ENCODE measurements at regions not wholly inside any gene's neighbourhood (a gene's known extent, or its start where the extent isn't known, plus 50 kb on each side); places are given as distances from the start of the nearest gene placed in this dataset.

- TF ChIP-seq OSR1 (CRISPR knock-in tag; IDR thresholded peaks at IDR 0.05) (no peak), ZNF70 (CRISPR knock-in tag; IDR thresholded peaks at IDR 0.05) (no peak), ZFP30 (CRISPR knock-in tag; IDR thresholded peaks at IDR 0.05) (no peak), PPARA (CRISPR knock-in tag; IDR thresholded peaks at IDR 0.05; ENCODE audit: borderline replicate concordance) (no peak), ZFP3 (CRISPR knock-in tag; IDR thresholded peaks at IDR 0.05) (0 out of 2 replicates have a peak, but pooled peaks have one; percentile 61), RARB (CRISPR knock-in tag; IDR thresholded peaks at IDR 0.05) (no peak), TCF4 (CRISPR knock-in tag; IDR thresholded peaks at IDR 0.05; ENCODE audit: borderline replicate concordance) (no peak), PATZ1 (CRISPR knock-in tag; IDR thresholded peaks at IDR 0.05; ENCODE audit: borderline replicate concordance) (no peak), ESRRG (CRISPR knock-in tag; IDR thresholded peaks at IDR 0.05) (no peak), ISL1 (CRISPR knock-in tag; IDR thresholded peaks at IDR 0.05) (no peak)
- TF ChIP-seq, protein P1, sequence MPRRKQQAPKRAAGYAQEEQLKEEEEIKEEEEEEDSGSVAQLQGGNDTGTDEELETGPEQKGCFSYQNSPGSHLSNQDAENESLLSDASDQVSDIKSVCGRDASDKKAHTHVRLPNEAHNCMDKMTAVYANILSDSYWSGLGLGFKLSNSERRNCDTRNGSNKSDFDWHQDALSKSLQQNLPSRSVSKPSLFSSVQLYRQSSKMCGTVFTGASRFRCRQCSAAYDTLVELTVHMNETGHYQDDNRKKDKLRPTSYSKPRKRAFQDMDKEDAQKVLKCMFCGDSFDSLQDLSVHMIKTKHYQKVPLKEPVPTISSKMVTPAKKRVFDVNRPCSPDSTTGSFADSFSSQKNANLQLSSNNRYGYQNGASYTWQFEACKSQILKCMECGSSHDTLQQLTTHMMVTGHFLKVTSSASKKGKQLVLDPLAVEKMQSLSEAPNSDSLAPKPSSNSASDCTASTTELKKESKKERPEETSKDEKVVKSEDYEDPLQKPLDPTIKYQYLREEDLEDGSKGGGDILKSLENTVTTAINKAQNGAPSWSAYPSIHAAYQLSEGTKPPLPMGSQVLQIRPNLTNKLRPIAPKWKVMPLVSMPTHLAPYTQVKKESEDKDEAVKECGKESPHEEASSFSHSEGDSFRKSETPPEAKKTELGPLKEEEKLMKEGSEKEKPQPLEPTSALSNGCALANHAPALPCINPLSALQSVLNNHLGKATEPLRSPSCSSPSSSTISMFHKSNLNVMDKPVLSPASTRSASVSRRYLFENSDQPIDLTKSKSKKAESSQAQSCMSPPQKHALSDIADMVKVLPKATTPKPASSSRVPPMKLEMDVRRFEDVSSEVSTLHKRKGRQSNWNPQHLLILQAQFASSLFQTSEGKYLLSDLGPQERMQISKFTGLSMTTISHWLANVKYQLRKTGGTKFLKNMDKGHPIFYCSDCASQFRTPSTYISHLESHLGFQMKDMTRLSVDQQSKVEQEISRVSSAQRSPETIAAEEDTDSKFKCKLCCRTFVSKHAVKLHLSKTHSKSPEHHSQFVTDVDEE (CRISPR knock-in tag; IDR thresholded peaks at IDR 0.05), result no peak
- TF ChIP-seq, protein P2, sequence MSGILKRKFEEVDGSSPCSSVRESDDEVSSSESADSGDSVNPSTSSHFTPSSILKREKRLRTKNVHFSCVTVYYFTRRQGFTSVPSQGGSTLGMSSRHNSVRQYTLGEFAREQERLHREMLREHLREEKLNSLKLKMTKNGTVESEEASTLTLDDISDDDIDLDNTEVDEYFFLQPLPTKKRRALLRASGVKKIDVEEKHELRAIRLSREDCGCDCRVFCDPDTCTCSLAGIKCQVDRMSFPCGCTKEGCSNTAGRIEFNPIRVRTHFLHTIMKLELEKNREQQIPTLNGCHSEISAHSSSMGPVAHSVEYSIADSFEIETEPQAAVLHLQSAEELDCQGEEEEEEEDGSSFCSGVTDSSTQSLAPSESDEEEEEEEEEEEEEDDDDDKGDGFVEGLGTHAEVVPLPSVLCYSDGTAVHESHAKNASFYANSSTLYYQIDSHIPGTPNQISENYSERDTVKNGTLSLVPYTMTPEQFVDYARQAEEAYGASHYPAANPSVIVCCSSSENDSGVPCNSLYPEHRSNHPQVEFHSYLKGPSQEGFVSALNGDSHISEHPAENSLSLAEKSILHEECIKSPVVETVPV (CRISPR knock-in tag; IDR thresholded peaks at IDR 0.05), result no peak
- TF ChIP-seq, protein P3, sequence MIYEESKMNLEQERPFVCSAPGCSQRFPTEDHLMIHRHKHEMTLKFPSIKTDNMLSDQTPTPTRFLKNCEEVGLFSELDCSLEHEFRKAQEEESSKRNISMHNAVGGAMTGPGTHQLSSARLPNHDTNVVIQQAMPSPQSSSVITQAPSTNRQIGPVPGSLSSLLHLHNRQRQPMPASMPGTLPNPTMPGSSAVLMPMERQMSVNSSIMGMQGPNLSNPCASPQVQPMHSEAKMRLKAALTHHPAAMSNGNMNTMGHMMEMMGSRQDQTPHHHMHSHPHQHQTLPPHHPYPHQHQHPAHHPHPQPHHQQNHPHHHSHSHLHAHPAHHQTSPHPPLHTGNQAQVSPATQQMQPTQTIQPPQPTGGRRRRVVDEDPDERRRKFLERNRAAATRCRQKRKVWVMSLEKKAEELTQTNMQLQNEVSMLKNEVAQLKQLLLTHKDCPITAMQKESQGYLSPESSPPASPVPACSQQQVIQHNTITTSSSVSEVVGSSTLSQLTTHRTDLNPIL (CRISPR knock-in tag; IDR thresholded peaks at IDR 0.05; ENCODE audit: low read depth), result no peak
Measured at GRCh38 chr12:115511305-115511704, 766.2 kb downstream of the MED13L start.
